SK-N-SH treated with all-trans-retinoic acid at 6 μM for 48 hours (cell line): ENCODE measurements at regions not wholly inside any gene's neighbourhood (a gene's known extent, or its start where the extent isn't known, plus 50 kb on each side); places are given as distances from the start of the nearest gene placed in this dataset.

Experiments used
- ATAC-seq: fragments of 200-7000 bp; cut with Tn5 transposase; 3 replicates; pipeline ENCODE4 v1.9.1; 2020; ENCODE audit warnings: mild to moderate bottlenecking, moderate library complexity
- ARNTL ChIP-seq: fragments of 450-650 bp; formaldehyde crosslinking; IDR thresholded peaks from 2 replicates; pipeline ENCODE4 v1.5.0; 2020; ENCODE audit warnings: low read depth, mild to moderate bottlenecking, moderate library complexity, borderline replicate concordance
- CSDC2 ChIP-seq: fragments of 250-450 bp; sonication (Bioruptor Pico); IDR thresholded peaks from 2 replicates; pipeline ENCODE4 v1.5.0; 2020; ENCODE audit warnings: mild to moderate bottlenecking, moderate library complexity
- CSRNP3 ChIP-seq: fragments of 250-450 bp; sonication (Bioruptor Pico); IDR thresholded peaks from 2 replicates; pipeline ENCODE4 v1.5.1; 2021; ENCODE audit warnings: mild to moderate bottlenecking, moderate library complexity
- ESRRG ChIP-seq: fragments of 250-450 bp; sonication (Bioruptor Pico); IDR thresholded peaks from 2 replicates; pipeline ENCODE4 v1.6.1; 2021; ENCODE audit warnings: mild to moderate bottlenecking
- GLIS3 ChIP-seq: fragments of 250-450 bp; sonication (Bioruptor Pico); IDR thresholded peaks from 2 replicates; pipeline ENCODE4 v1.5.0; 2020; ENCODE audit warnings: mild to moderate bottlenecking, moderate library complexity
- ISL1 ChIP-seq: fragments of 250-450 bp; sonication (Bioruptor Pico); IDR thresholded peaks from 2 replicates; pipeline ENCODE4 v2.1.2; 2022; ENCODE audit warnings: mild to moderate bottlenecking, moderate library complexity
- PATZ1 ChIP-seq: fragments of 250-450 bp; sonication (Bioruptor Pico); IDR thresholded peaks from 2 replicates; pipeline ENCODE4 v1.8.0; 2020; ENCODE audit warnings: mild to moderate bottlenecking, moderate library complexity, borderline replicate concordance
- PPARA ChIP-seq: fragments of 250-450 bp; sonication (Bioruptor Pico); IDR thresholded peaks from 2 replicates; pipeline ENCODE4 v1.5.0; 2020; ENCODE audit warnings: mild to moderate bottlenecking, borderline replicate concordance
- RARB ChIP-seq: fragments of 250-450 bp; sonication (Bioruptor Pico); IDR thresholded peaks from 2 replicates; pipeline ENCODE4 v1.8.0; 2021; ENCODE audit warnings: mild to moderate bottlenecking, moderate library complexity
- SNAI2 ChIP-seq: fragments of 250-450 bp; sonication (Bioruptor Pico); IDR thresholded peaks from 2 replicates; pipeline ENCODE4 v1.5.0; 2020; ENCODE audit warnings: mild to moderate bottlenecking, moderate library complexity
- TCF4 ChIP-seq: fragments of 250-450 bp; sonication (Bioruptor Pico); IDR thresholded peaks from 2 replicates; pipeline ENCODE4 v1.8.0; 2021; ENCODE audit warnings: mild to moderate bottlenecking, moderate library complexity, borderline replicate concordance
- TOX ChIP-seq: fragments of 250-450 bp; sonication (Bioruptor Pico); IDR thresholded peaks from 2 replicates; pipeline ENCODE4 v1.8.0; 2021; ENCODE audit warnings: mild to moderate bottlenecking, moderate library complexity, borderline replicate concordance
- TSHZ2 ChIP-seq: fragments of 250-450 bp; sonication (Bioruptor Pico); IDR thresholded peaks from 2 replicates; pipeline ENCODE4 v1.5.0; 2020; ENCODE audit warnings: mild to moderate bottlenecking, moderate library complexity
- ZC3H10 ChIP-seq: fragments of 250-450 bp; sonication (Bioruptor Pico); IDR thresholded peaks from 2 replicates; pipeline ENCODE4 v1.5.1; 2021; ENCODE audit warnings: mild to moderate bottlenecking, moderate library complexity
- ZFP3 ChIP-seq: fragments of 250-450 bp; sonication (Bioruptor Pico); IDR thresholded peaks from 2 replicates; pipeline ENCODE4 v1.5.0; 2020; ENCODE audit warnings: mild to moderate bottlenecking, moderate library complexity
- ZFP30 ChIP-seq: fragments of 450-650 bp; formaldehyde crosslinking; IDR thresholded peaks from 2 replicates; pipeline ENCODE4 v1.5.0; 2022; ENCODE audit warnings: mild to moderate bottlenecking, moderate library complexity
- ZNF70 ChIP-seq: fragments of 450-650 bp; formaldehyde crosslinking; IDR thresholded peaks from 2 replicates; pipeline ENCODE4 v1.5.0; 2020; ENCODE audit warnings: mild to moderate bottlenecking, moderate library complexity
- ZNF8 ChIP-seq: fragments of 450-650 bp; formaldehyde crosslinking; IDR thresholded peaks from 2 replicates; pipeline ENCODE4 v1.5.0; 2020; ENCODE audit warnings: mild to moderate bottlenecking, moderate library complexity
- TF ChIP-seq, protein P1 (sequence below): fragments of 250-450 bp; sonication (Bioruptor Pico); IDR thresholded peaks from 2 replicates; pipeline ENCODE4 v1.5.1; 2020; ENCODE audit warnings: low read depth, mild to moderate bottlenecking, moderate library complexity
- TF ChIP-seq, protein P2 (sequence below): fragments of 250-450 bp; sonication (Bioruptor Pico); IDR thresholded peaks from 2 replicates; pipeline ENCODE4 v1.8.0; 2021; ENCODE audit warnings: low read depth, mild to moderate bottlenecking, moderate library complexity, borderline replicate concordance

DNA sequence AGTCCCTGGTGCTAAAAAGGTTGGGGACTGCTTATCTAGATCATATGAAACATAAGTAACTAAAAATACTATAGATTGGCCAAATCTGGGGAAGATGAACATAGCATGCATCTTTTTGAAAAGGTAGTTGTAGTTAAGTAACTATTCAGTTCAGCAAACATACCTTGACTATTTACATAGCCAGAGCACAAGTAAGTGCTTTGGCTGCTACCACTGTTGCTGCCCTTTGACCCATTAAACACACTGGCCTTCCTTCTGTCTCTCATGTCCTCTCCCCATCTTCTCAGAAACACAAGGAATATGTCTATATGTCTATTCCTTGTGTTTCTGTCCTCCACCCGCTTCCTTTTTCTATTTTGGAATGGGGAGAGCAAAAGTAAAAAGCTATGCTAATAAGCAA lies 87.9 kb upstream of the SPRY1 start:
- TF ChIP-seq ZFP30 (CRISPR knock-in tag) (no peak), ARNTL (CRISPR knock-in tag) (no peak)
- no peak for ATAC-seq

DNA sequence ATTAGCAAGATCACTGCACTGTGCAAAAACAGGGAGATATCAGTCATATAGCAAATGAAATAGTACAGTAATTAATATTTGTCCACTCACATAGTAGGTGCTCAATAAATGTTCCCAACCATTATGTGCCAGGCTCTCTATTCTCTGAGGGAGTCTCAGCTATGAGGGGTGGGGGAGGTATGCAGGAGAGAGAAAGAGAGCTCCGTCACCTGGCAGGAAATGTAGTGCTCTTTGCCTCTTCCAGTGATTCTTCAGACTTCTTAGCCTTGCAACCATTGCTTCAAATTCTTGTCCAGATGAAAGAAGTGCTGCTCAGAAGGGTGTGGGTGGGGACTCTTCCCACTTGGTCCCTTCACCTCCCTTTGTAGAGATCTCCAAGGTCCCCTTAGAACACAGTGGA lies 84.5 kb upstream of the SPRY1 start:
- TF ChIP-seq CSRNP3 (CRISPR knock-in tag) = no peak
- no peak for TF ChIP-seq ARNTL (CRISPR knock-in tag)
- no peak for TF ChIP-seq SNAI2
- no peak for TF ChIP-seq ESRRG (CRISPR knock-in tag)
- no peak for TF ChIP-seq TCF4 (CRISPR knock-in tag)
- TF ChIP-seq PATZ1 (CRISPR knock-in tag) = no peak
- TF ChIP-seq, protein P1, sequence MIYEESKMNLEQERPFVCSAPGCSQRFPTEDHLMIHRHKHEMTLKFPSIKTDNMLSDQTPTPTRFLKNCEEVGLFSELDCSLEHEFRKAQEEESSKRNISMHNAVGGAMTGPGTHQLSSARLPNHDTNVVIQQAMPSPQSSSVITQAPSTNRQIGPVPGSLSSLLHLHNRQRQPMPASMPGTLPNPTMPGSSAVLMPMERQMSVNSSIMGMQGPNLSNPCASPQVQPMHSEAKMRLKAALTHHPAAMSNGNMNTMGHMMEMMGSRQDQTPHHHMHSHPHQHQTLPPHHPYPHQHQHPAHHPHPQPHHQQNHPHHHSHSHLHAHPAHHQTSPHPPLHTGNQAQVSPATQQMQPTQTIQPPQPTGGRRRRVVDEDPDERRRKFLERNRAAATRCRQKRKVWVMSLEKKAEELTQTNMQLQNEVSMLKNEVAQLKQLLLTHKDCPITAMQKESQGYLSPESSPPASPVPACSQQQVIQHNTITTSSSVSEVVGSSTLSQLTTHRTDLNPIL (CRISPR knock-in tag) = no peak
- TF ChIP-seq TSHZ2 (CRISPR knock-in tag) = no peak
- no peak for TF ChIP-seq ZNF70
- no peak for TF ChIP-seq RARB (CRISPR knock-in tag)
- TF ChIP-seq ZFP3 (CRISPR knock-in tag) = no peak
- TF ChIP-seq PPARA (CRISPR knock-in tag) = no peak
- TF ChIP-seq, protein P2, sequence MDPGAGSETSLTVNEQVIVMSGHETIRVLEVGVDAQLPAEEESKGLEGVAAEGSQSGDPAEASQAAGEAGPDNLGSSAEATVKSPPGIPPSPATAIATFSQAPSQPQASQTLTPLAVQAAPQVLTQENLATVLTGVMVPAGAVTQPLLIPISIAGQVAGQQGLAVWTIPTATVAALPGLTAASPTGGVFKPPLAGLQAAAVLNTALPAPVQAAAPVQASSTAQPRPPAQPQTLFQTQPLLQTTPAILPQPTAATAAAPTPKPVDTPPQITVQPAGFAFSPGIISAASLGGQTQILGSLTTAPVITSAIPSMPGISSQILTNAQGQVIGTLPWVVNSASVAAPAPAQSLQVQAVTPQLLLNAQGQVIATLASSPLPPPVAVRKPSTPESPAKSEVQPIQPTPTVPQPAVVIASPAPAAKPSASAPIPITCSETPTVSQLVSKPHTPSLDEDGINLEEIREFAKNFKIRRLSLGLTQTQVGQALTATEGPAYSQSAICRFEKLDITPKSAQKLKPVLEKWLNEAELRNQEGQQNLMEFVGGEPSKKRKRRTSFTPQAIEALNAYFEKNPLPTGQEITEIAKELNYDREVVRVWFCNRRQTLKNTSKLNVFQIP (CRISPR knock-in tag) = no peak
- TF ChIP-seq ZNF8 (CRISPR knock-in tag) = no peak
- no peak for TF ChIP-seq GLIS3 (CRISPR knock-in tag)
- no peak for TF ChIP-seq CSDC2 (CRISPR knock-in tag)
- TF ChIP-seq ZC3H10 (CRISPR knock-in tag) = no peak
- TF ChIP-seq, all 23 proteins: peak for 0

DNA sequence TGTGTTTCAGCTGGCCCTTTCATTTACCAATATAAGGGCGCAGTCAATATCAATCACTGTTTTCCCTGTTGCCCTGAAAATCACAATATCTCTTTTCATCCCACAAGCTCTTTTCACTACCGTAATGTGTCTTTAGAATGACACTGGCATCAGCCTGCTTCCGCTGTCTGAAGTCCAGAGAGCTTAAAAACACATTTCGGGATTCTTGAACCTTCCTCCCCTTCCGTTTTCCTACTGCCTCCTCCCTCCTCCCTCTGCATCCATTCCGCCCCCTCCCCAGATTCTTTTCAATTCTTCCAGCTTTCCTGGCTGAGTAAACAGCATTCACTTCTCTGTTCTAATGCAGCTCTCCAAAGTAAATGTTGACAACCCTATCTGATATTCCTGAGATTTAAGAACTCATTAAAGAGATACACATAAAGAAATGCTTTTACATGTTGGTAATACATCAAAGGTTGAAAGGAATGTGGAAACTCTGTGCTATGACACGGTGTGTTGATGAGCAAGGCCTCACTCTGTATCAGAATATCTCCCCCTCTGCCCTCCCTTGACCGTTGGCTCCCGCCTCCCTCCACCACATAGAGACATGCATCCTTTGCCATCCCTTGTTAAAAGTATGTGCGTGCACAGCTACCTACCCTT lies 83.5 kb upstream of the SPRY1 start:
- no peak for ATAC-seq
- TF ChIP-seq CSDC2 (CRISPR knock-in tag) = no peak
- TF ChIP-seq ZFP3 (CRISPR knock-in tag) = no peak
- no peak for TF ChIP-seq GLIS3 (CRISPR knock-in tag)
- TF ChIP-seq ISL1 (CRISPR knock-in tag) = peak; percentile 69
- no peak for TF ChIP-seq ZNF70
- no peak for TF ChIP-seq CSRNP3 (CRISPR knock-in tag)
- TF ChIP-seq TOX = no peak
- no peak for TF ChIP-seq PATZ1 (CRISPR knock-in tag)
- no peak for TF ChIP-seq ESRRG (CRISPR knock-in tag)

More for the DNA sequence above, 84.5 kb upstream of the SPRY1 start:
- no peak for ATAC-seq
